ENCODE measurements at regions not wholly inside any gene's neighbourhood (a gene's known extent, or its start where the extent isn't known, plus 50 kb on each side); places are given as distances from the start of the nearest gene placed in this dataset.

DNA sequence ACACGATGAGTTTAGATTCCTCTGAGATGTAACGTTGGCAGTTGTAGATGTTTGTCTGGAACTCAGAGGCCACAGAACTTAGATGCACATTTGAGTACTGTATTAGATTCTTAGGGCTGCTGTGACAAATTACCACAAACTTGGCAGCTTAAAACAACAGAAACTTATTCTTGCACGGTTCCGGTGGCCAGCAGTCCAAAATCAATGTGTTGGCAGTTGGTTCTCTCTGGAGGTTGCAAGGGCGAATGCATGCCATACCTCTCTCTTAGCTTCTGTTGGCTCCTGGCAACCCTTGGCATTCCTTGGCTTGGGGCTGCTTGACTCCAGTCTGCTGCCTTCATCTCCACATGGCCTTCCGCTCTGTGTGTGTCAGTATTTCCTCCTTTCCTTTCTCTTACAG lies 118.9 kb downstream of the C12orf75 start:
- Mint-ChIP-seq H3K4me3 (no peak overlapping the region), H3K27me3 (ENCODE audit: insufficient read depth) (peaks cover 3% of the 10 kb centered on the region), H3K36me3 (ENCODE audit: low read depth) (no peaks in the 10 kb centered on the region), H3K9me3 (peaks cover 2% of the 10 kb centered on the region), H3K27ac (no peak overlapping the region), H3K4me1 (peaks cover 33% of the 10 kb centered on the region)
- H3K27me3 ChIP-seq (ENCODE audit: control insufficient read depth, insufficient read depth, low read length, poor library complexity, severe bottlenecking): no peaks in the 10 kb centered on the region
- no peak overlapping the region for H3K9ac ChIP-seq (ENCODE audit: extremely low read depth, low read length, poor library complexity, severe bottlenecking)
- H3K9me3 ChIP-seq (ENCODE audit: control insufficient read depth, low read length): no peaks in the 10 kb centered on the region
- TF ChIP-seq, protein P1, sequence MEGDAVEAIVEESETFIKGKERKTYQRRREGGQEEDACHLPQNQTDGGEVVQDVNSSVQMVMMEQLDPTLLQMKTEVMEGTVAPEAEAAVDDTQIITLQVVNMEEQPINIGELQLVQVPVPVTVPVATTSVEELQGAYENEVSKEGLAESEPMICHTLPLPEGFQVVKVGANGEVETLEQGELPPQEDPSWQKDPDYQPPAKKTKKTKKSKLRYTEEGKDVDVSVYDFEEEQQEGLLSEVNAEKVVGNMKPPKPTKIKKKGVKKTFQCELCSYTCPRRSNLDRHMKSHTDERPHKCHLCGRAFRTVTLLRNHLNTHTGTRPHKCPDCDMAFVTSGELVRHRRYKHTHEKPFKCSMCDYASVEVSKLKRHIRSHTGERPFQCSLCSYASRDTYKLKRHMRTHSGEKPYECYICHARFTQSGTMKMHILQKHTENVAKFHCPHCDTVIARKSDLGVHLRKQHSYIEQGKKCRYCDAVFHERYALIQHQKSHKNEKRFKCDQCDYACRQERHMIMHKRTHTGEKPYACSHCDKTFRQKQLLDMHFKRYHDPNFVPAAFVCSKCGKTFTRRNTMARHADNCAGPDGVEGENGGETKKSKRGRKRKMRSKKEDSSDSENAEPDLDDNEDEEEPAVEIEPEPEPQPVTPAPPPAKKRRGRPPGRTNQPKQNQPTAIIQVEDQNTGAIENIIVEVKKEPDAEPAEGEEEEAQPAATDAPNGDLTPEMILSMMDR (conservative IDR thresholded peaks at IDR 0.05): no peak
- WGBS, 2 experiments (ENCODE audit: insufficient coverage in 1 of 2, insufficient read length in 1 of 2): 95 to 96% methylated on average over 6 of the region's 6 CpGs
- H3K27ac ChIP-seq (ENCODE audit: low read depth, low read length): no peak overlapping the region
- peaks cover 5% of the 10 kb centered on the region for H3K4me1 ChIP-seq (ENCODE audit: control insufficient read depth, insufficient read depth, low read length)
- no peak for DNase-seq
- no peaks in the 10 kb centered on the region for H3K36me3 ChIP-seq (ENCODE audit: control insufficient read depth, insufficient read depth, low read length)
- no peak overlapping the region for H3K4me3 ChIP-seq (ENCODE audit: low read length)

DNA sequence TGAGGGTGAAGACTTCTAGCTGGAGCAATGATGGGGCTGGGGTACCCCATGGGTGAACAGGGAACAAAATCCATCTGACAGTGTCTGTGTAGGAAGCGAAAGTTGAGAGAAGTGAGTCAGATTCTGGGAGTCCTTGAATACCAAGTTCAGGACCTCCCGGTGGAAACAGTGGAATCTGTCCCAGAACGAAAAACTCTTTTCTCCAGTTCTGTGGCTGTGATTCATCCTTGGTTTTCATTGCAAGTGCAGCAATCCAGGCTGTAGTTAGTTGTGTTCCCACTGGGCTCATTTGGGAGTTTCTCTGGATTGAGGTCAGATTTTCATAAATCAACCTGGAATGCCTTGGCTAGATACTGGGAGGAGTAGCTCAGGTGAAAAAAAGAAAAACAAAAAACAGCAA lies 120.7 kb downstream of the C12orf75 start:
- Histone ChIP-seq H3K4me3 (ENCODE audit: low read length) (no peak overlapping the region), H3K27me3 (ENCODE audit: control insufficient read depth, insufficient read depth, low read length, poor library complexity, severe bottlenecking) (no peaks in the 10 kb centered on the region), H3K9ac (ENCODE audit: extremely low read depth, low read length, poor library complexity, severe bottlenecking) (no peak overlapping the region), H3K36me3 (ENCODE audit: control insufficient read depth, insufficient read depth, low read length) (no peaks in the 10 kb centered on the region), H3K27ac (ENCODE audit: low read depth, low read length) (no peak overlapping the region), H3K4me1 (ENCODE audit: control insufficient read depth, insufficient read depth, low read length) (no peaks in the 10 kb centered on the region), H3K9me3 (ENCODE audit: control insufficient read depth, low read length) (no peaks in the 10 kb centered on the region)
- Mint-ChIP-seq H3K4me1 (peaks cover 31% of the 10 kb centered on the region), H3K27ac (no peak overlapping the region), H3K27me3 (ENCODE audit: insufficient read depth) (peaks cover 3% of the 10 kb centered on the region), H3K9me3 (peaks cover 2% of the 10 kb centered on the region), H3K4me3 (no peak overlapping the region), H3K36me3 (ENCODE audit: low read depth) (no peaks in the 10 kb centered on the region)
- WGBS, 2 experiments (ENCODE audit: insufficient coverage in 1 of 2, insufficient read length in 1 of 2): 90 to 93% methylated on average over 3 of the region's 3 CpGs
- DNase-seq: no peak
- TF ChIP-seq, protein P1 (conservative IDR thresholded peaks at IDR 0.05): no peak

DNA sequence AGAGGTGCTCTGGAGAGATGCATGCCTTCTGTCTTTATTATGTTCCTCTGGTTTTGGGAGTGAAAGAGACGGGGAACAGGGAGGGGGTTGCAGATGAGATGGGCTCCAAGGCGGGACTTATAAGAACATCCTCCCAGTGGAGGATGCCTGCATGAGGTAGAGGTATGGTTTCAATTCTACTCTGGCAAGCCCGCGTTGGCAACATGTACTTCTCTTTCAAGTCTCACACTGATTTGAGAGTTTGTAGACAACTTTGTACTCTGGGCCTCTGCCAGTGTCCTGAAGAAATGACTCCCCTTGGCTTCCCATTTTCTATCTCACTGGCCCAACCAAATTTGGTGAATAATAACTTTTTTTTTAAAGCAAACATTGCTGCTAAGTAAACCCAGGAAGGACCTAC lies 121.3 kb downstream of the C12orf75 start:
- Histone ChIP-seq H3K4me3 (ENCODE audit: low read length) (no peak overlapping the region), H3K27ac (ENCODE audit: low read depth, low read length) (no peak overlapping the region), H3K36me3 (ENCODE audit: control insufficient read depth, insufficient read depth, low read length) (no peaks in the 10 kb centered on the region), H3K27me3 (ENCODE audit: control insufficient read depth, insufficient read depth, low read length, poor library complexity, severe bottlenecking) (no peaks in the 10 kb centered on the region), H3K4me1 (ENCODE audit: control insufficient read depth, insufficient read depth, low read length) (no peaks in the 10 kb centered on the region), H3K9me3 (ENCODE audit: control insufficient read depth, low read length) (peaks cover 5% of the 10 kb centered on the region), H3K9ac (ENCODE audit: extremely low read depth, low read length, poor library complexity, severe bottlenecking) (no peak overlapping the region)
- no peak for DNase-seq
- peaks cover 3% of the 10 kb centered on the region for H3K9me3 Mint-ChIP-seq
- H3K36me3 Mint-ChIP-seq (ENCODE audit: low read depth): no peaks in the 10 kb centered on the region
- TF ChIP-seq, protein P1 (conservative IDR thresholded peaks at IDR 0.05): no peak
- H3K27ac Mint-ChIP-seq: no peak overlapping the region
- peaks cover 3% of the 10 kb centered on the region for H3K27me3 Mint-ChIP-seq (ENCODE audit: insufficient read depth)
- H3K4me1 Mint-ChIP-seq: peaks cover 31% of the 10 kb centered on the region
- no peak overlapping the region for H3K4me3 Mint-ChIP-seq
- WGBS, 2 experiments (ENCODE audit: insufficient coverage in 1 of 2, insufficient read length in 1 of 2): 81% methylated on average over 4 of the region's 4 CpGs; no CpG with 5 or more reads in 1 of the 2 experiments

All from endodermal cell (in vitro differentiated cells).